HEK293T (cell line): ENCODE measurements at regions not wholly inside any gene's neighbourhood (a gene's known extent, or its start where the extent isn't known, plus 50 kb on each side); places are given as distances from the start of the nearest gene placed in this dataset.

Experiments
- BHLHE40 ChIP-seq: fragments of 450-650 bp; IDR thresholded peaks from 2 replicates; pipeline ENCODE4 v1.6.1; 2016; ENCODE audit warnings: mild to moderate bottlenecking, moderate library complexity, borderline replicate concordance
- ELF4 ChIP-seq: fragments of 450-650 bp; IDR thresholded peaks from 2 replicates; pipeline ENCODE4 v1.6.1; 2017; ENCODE audit warnings: antibody characterized with exemption
- FOXA1 ChIP-seq: fragments of 450-650 bp; IDR thresholded peaks from 2 replicates; pipeline ENCODE4 v1.6.1; 2016; ENCODE audit warnings: mild to moderate bottlenecking
- FOXM1 ChIP-seq: fragments of 450-650 bp; IDR thresholded peaks from 2 replicates; pipeline ENCODE4 v1.6.1; 2017; ENCODE audit warnings: mild to moderate bottlenecking, borderline replicate concordance
- SP1 ChIP-seq: fragments of 450-650 bp; IDR thresholded peaks from 2 replicates; pipeline ENCODE4 v1.6.1; 2017
- SUZ12 ChIP-seq: fragments of 450-650 bp; IDR thresholded peaks from 2 replicates; pipeline ENCODE4 v1.6.1; 2016; ENCODE audit warnings: mild to moderate bottlenecking
- TARDBP ChIP-seq: fragments of 450-650 bp; IDR thresholded peaks from 2 replicates; pipeline ENCODE4 v1.6.1; 2016
- TF ChIP-seq, protein P1 (sequence below): fragments of 450-650 bp; IDR thresholded peaks from 2 replicates; pipeline ENCODE4 v1.6.1; 2016

DNA sequence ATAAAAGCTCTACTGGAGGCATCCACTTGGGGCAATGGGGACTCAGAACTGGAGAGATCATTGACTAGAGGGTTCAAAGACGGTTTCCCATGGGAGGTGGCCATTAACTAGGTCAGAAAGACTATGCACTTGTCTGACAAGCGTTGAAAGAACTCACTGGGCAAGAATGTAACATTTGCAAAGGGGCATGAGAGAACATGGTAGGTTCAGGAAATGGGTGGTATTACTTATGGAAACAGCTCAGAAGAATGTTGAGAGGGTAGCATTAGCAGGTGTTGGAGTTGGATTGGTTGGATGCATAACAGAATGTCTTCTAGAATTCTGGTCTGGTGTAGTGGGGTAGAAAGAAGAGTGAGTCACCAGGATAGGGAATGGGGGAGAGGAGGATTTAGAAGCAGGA lies 119.1 kb upstream of the CDCA7L start:
- TF ChIP-seq ELF4 (no peak), BHLHE40 (no peak), FOXA1 (no peak), TARDBP (no peak), FOXM1 (no peak), SP1 (no peak), SUZ12 (no peak)
- TF ChIP-seq, protein P1, sequence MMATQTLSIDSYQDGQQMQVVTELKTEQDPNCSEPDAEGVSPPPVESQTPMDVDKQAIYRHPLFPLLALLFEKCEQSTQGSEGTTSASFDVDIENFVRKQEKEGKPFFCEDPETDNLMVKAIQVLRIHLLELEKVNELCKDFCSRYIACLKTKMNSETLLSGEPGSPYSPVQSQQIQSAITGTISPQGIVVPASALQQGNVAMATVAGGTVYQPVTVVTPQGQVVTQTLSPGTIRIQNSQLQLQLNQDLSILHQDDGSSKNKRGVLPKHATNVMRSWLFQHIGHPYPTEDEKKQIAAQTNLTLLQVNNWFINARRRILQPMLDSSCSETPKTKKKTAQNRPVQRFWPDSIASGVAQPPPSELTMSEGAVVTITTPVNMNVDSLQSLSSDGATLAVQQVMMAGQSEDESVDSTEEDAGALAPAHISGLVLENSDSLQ: no peak
